ENCODE measurements at regions not wholly inside any gene's neighbourhood (a gene's known extent, or its start where the extent isn't known, plus 50 kb on each side); places are given as distances from the start of the nearest gene placed in this dataset.
"Not testable (repeated sequence)": the region's sequence is repeated elsewhere in the genome, so short reads cannot be mapped to it uniquely, and the experiment has no call there.

- DNase-seq (ENCODE audit: low read depth, low spot score), result no peak
These were observed 144.1 kb upstream of the CES5A start for GRCh38 chr16:56019274-56019673.

DNA sequence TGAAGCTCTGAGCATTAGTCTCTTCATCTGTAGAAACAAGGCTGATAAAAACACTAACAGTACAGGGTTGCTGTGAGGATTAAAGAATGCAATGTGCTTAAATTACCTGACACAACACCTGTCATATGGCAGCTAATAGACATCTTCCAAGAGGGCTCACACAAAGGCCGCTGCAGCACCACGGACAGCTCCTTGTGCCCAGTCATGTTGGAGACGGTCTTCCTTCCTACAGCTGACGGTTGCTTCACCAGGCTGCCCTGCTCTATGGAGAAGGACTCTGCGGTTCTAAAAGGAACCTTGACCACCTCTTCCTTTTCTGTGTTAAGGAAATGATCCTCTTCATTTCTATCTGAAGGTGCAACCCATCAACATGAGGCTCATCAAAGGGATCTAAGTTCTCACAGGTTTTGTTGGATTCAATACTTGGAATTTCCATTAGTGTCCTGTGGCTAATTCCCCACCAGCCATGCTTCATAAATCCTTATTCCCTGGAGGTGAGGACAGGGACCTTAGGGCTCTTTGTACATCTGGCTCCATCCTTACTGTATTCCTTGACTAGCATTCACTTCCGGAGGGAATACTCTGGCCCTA is 138.9 kb upstream of the CES5A start:
- DNase-seq (ENCODE audit: low read depth, low spot score), result peak; percentile 66

GRCh38 chr16:56012482-56012811 is 137.3 kb upstream of the CES5A start:
- DNase-seq (ENCODE audit: low read depth, low spot score), result no peak

DNA sequence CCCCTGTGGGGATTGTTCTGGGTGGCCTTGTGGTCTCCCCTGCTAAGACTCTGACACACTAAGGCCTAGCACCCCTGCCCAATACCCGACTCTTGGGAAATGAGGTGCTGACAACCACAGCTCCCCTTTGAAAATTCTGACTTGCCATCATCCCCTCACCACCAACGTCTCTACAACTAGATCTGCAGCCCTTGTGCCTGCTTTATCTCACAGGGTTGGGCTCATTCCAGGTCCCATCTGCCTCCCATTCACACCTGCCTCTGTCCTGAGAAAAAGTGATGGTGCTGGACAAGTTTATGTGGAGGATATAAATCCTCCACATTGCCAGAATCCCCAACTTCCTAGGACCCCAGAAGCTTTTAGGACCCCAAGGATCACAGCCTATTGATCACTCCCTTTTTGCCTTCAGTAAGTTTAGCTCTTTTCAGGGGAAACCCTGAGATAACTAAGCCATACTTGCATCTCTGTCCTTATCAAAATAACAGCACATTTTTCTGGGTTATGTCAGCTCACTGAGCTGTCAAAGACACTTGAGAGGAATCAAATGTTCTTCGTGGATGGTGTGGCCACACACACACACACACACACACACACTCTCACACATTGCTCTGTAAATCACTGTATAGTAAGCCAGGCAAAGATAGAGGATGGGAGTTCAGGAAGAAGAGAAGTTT is 136.8 kb upstream of the CES5A start:
- DNase-seq (ENCODE audit: low read depth, low spot score), result no peak

- no peak for DNase-seq (ENCODE audit: low read depth, low spot score)
These were observed 130.8 kb upstream of the CES5A start for GRCh38 chr16:56005958-56006357.

- no peak for DNase-seq (ENCODE audit: low read depth, low spot score)
These were observed 124.5 kb upstream of the CES5A start for GRCh38 chr16:55999683-56000082.

GRCh38 chr16:55993088-55993487 is 117.9 kb upstream of the CES5A start:
- DNase-seq (ENCODE audit: low read depth, low spot score), result no peak

DNA sequence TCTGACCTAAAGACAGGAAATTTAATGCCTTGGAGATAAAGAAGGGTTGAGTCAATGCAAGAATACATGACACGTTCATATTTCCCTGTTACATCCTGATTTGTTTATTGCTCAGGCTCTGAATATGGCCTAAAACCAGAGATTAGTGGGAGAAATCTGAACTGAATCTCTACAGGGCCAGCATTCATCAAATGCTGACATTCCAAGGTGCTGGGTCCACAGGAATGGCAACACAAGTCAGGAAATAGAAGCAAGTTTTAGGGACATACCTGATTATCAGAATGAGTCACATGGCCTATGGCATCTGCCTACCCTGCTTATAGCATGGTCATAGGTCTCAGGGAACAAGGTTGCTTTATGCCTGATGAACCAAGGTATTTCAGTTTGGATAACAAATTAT is 117.4 kb upstream of the CES5A start:
- no peak for DNase-seq (ENCODE audit: low read depth, low spot score)

DNA sequence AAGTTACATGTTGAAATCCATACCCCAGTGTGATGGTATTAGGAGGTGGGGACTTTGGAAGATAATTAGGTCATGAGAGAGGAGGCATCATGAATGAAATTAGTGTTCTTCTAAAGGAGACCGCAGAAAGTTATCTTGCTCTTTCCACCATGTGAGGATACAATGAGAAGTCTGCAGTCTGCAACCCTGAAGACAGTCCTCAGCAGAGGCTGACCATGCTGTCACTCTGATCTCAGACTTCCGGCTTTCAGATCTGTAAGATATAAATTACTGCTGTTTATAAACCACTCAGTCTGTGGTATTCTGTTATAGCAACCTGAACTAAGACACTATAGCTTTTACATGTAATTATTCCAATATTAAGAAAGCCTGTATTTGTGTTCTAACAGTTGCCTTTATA is 116.7 kb upstream of the CES5A start:
- DNase-seq (ENCODE audit: low read depth, low spot score), result no peak

GRCh38 chr16:55989569-55989907 is 114.4 kb upstream of the CES5A start:
- no peak for DNase-seq (ENCODE audit: low read depth, low spot score)

DNA sequence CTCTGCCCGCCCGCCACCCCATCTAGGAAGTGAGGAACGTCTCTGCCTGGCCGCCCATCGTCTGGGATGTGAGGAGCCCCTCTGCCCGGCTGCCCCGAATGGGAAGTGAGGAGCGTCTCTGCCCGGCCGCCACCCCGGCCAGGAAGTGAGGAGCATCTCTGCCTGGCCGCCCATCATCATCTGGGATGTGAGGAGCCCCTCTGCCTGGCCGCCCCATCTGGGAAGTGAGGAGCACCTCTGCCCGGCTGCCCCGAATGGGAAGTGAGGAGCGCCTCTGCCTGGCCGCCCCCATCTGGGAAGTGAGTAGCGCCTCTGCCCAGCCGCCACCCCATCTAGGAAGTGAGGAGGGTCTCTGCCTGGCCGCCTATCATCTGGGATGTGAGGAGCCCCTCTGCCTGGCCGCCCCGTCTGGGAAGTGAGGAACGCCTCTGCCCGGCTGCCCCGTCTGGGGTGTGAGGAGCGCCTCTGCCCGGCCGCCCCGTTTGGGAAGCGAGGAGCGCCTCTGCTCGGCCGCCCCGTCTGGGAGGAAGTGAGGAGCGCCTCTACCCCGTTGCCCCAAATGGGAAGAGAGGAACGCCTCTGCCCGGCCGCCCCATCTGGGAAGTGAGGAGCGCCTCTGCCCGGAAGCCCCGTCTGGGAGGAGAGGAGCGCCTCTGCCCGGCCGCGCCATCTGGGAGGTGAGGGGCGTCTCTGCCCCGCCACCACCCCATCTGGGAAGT is 113.8 kb upstream of the CES5A start:
- DNase-seq (ENCODE audit: low read depth, low spot score), result not testable (repeated sequence)

GRCh38 chr16:55988013-55988412 is 112.8 kb upstream of the CES5A start:
- DNase-seq (ENCODE audit: low read depth, low spot score), result no peak

DNA sequence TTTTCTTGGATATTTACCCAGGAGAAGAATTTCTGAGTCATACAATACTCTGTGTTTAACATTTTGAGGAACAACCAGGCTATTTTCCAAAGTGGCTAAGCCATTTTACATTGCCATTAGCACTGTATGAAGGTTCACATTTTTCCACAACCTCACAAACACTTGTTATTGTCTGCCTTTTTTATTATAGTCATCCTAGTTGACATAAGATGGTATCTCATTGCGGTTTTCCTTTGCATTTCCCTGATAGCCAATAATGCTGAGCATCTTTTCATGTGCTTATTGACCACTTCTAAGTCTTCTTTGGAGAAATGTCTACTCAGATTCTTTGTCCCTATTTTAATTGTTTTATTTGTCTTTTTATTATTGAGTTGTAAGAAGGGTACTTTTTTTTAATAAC is 107.4 kb upstream of the CES5A start:
- DNase-seq (ENCODE audit: low read depth, low spot score), result no peak

DNA sequence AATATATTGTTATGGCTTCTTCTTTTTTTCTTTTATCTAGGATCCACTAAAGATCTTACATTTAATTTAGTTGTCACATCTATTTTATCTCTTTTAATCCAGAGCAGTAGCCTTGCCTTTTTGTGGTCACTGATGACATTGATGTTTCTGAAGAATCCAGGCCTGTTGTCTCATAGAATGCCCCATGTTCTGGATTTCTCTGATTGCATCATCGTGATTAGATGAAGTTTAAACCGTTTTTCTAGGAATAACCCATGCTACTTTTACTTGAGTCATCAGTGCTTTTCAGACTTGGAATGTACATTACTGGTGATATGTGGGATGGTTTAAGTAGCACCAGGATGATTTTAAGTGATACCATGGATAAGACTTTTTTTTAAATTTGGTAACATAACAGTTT is 106.4 kb upstream of the CES5A start:
- DNase-seq (ENCODE audit: low read depth, low spot score), result no peak

DNA sequence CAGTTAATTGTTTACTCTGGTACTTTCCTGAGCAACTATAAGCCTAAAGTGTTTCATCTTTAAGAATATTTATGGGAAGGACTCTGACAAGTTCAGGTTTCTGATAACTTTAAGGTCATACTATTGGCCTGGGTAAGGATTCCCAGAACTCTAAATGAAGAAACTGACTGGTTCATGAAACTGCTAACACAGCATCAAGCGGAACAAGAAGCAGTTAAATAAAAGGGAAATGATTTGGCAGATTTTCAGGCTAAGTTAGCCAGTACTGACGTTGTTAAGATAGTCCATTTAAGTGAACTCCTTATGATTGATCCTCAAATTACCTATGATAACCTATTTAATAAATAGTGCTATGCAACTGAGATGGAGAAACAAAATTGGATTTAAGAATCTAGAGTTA is 101.6 kb upstream of the CES5A start:
- DNase-seq (ENCODE audit: low read depth, low spot score), result no peak

DNA sequence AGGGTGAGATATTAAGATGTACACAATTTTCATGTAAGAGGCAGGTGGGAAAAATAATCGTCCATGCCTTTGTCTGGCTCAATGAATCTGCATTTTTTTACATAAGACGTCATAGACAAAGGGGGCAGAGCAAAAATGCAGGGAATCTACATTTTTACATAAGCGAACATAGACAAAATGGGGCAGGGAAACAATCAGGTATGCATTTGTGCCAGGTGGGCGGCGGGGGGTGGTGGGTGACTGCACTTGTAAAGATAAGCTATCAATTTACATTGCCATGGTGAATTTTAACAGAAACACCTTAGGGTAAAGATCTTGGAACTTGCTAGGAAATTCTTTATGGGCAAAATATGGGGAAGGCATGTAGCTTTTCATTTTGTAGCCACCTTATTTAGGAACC is 96.3 kb upstream of the CES5A start:
- DNase-seq (ENCODE audit: low read depth, low spot score), result no peak

- DNase-seq (ENCODE audit: low read depth, low spot score), result no peak
These were observed 93.0 kb upstream of the CES5A start for GRCh38 chr16:55968221-55968620.

DNA sequence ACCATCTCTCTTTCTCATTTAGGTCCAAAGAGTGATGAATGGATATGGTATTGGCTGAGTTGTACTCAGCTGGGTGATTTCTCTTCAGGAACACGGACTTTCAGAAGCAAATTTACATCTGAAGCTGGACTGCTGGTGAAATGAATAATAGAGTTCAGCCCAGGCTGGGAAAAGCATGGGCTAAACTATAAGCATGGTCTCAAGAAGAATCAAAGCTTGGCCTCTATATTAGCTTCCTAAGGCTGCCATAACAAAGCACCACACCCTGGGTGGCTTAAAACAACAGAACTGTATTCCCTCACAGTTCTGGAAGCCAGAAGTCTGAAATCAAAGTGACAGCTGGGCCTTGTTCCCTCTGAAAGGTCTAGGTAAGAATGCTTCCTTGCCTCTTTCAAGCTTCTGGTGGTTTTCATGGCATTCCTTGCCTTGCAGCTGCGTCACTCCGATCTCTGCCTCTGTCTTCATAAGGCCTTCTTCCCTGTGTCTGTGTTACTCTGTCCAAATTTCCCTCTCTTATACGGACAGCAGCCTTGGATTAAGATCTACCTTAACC is 89.8 kb upstream of the CES5A start:
- DNase-seq (ENCODE audit: low read depth, low spot score), result no peak

- no peak for DNase-seq (ENCODE audit: low read depth, low spot score)
These were observed 80.7 kb upstream of the CES5A start for GRCh38 chr16:55955845-55956244.

GRCh38 chr16:55955424-55955823 is 80.3 kb upstream of the CES5A start:
- DNase-seq (ENCODE audit: low read depth, low spot score), result no peak

- DNase-seq (ENCODE audit: low read depth, low spot score), result no peak
These were observed 79.7 kb upstream of the CES5A start for GRCh38 chr16:55954906-55955305.

- DNase-seq (ENCODE audit: low read depth, low spot score), result no peak
These were observed 74.3 kb upstream of the CES5A start for GRCh38 chr16:55949518-55949917.

GRCh38 chr16:55948230-55948629 is 73.1 kb upstream of the CES5A start:
- DNase-seq (ENCODE audit: low read depth, low spot score), result no peak

Measured in ELF-1 (cell line).